Lung microvascular endothelial cell (primary cell): ENCODE measurements at regions not wholly inside any gene's neighbourhood (a gene's known extent, or its start where the extent isn't known, plus 50 kb on each side); places are given as distances from the start of the nearest gene placed in this dataset.

Experiments
- DNase-seq, 2 donors: peaks; one replicate each; pipeline versions ENCODE4 v3.0.0 to v3.0.0-alpha.2; 2010; ENCODE audit warnings: low read depth in 2 of 2

GRCh38 chr13:38606699-38607535 lies 80.0 kb upstream of the FREM2 start:
- DNase-seq, result no peak

- no peak for DNase-seq
These were observed 68.9 kb upstream of the FREM2 start for GRCh38 chr13:38617936-38618335.

GRCh38 chr13:38618336-38618735 lies 68.5 kb upstream of the FREM2 start:
- no peak for DNase-seq

- no peak for DNase-seq
These were observed 68.0 kb upstream of the FREM2 start for GRCh38 chr13:38618881-38619280.

GRCh38 chr13:38620876-38621275 lies 66.0 kb upstream of the FREM2 start:
- no peak for DNase-seq

GRCh38 chr13:38624822-38625221 lies 62.1 kb upstream of the FREM2 start:
- DNase-seq, result no peak

- no peak for DNase-seq
These were observed 58.3 kb upstream of the FREM2 start for GRCh38 chr13:38628554-38628953.

- DNase-seq, result no peak
These were observed 56.1 kb upstream of the FREM2 start for GRCh38 chr13:38630780-38631179.

- no peak for DNase-seq
These were observed 51.8 kb upstream of the FREM2 start for GRCh38 chr13:38635030-38635429.

- no peak for DNase-seq
These were observed 50.8 kb upstream of the FREM2 start for GRCh38 chr13:38636073-38636472.

GRCh38 chr13:38636761-38637160 lies 50.1 kb upstream of the FREM2 start:
- DNase-seq, result no peak
